GM23338 (cell line): ENCODE measurements at regions not wholly inside any gene's neighbourhood (a gene's known extent, or its start where the extent isn't known, plus 50 kb on each side); places are given as distances from the start of the nearest gene placed in this dataset.

Experiments used
- ATAC-seq: fragments of 200-7000 bp; cut with Tn5 transposase; 3 replicates; pipeline ENCODE4 v1.9.1; 2020
- DNase-seq: peaks from one replicate; pipeline ENCODE4 v3.0.0-alpha.2; 2015; ENCODE audit warnings: low spot score
- H2AFZ ChIP-seq: fragments of 200-600 bp; sonication (generic); 2 replicates; pipeline ENCODE4 v1.8.0; 2016; ENCODE audit warnings: antibody characterized with exemption, mild to moderate bottlenecking, moderate library complexity
- H3F3A ChIP-seq: fragments of 200-600 bp; sonication (generic); replicated peaks from 2 replicates; pipeline ENCODE4 v1.8.0; 2017; ENCODE audit warnings: antibody characterized with exemption, mixed run types, low read depth
- H3K27ac ChIP-seq: fragments of 200-600 bp; sonication (generic); 2 replicates; pipeline ENCODE4 v1.6.1; 2016; ENCODE audit warnings: low read depth
- H3K27me3 ChIP-seq: fragments of 200-600 bp; sonication (generic); 2 replicates; pipeline ENCODE4 v1.8.0; 2016; ENCODE audit warnings: mild to moderate bottlenecking, mixed run types, moderate library complexity; ENCODE audit not compliant: insufficient read depth
- H3K36me3 ChIP-seq: fragments of 200-600 bp; sonication (generic); 2 replicates; pipeline ENCODE4 v1.8.0; 2016; ENCODE audit warnings: mild to moderate bottlenecking; ENCODE audit not compliant: insufficient read depth
- H3K4me1 ChIP-seq: fragments of 200-600 bp; sonication (generic); 2 replicates; pipeline ENCODE4 v1.8.0; 2016; ENCODE audit warnings: mild to moderate bottlenecking, moderate library complexity; ENCODE audit not compliant: insufficient read depth
- H3K4me2 ChIP-seq: fragments of 200-600 bp; sonication (generic); 2 replicates; pipeline ENCODE4 v1.7.1; 2017; ENCODE audit warnings: mixed run types
- H3K4me3 ChIP-seq: fragments of 200-600 bp; sonication (generic); 2 replicates; pipeline ENCODE4 v1.6.1; 2016; ENCODE audit warnings: mixed run types
- H3K79me2 ChIP-seq: fragments of 200-600 bp; sonication (generic); replicated peaks from 2 replicates; pipeline ENCODE4 v1.8.0; 2017; ENCODE audit warnings: mild to moderate bottlenecking; ENCODE audit not compliant: insufficient read depth
- H3K9me2 ChIP-seq: fragments of 200-600 bp; sonication (generic); 2 replicates; pipeline ENCODE4 v1.8.0; 2017; ENCODE audit not compliant: insufficient read depth
- H4K20me1 ChIP-seq: fragments of 200-600 bp; sonication (generic); replicated peaks from 2 replicates; pipeline ENCODE4 v1.8.0; 2017; ENCODE audit warnings: mild to moderate bottlenecking; ENCODE audit not compliant: insufficient read depth
- H3K27ac Mint-ChIP-seq: 2 replicates; pipeline ENCODE4 v1.8.0; 2020; ENCODE audit warnings: inconsistent platforms, mild to moderate bottlenecking, moderate library complexity, mixed read lengths
- H3K27me3 Mint-ChIP-seq: 3 replicates; pipeline ENCODE4 v1.8.0; 2022; ENCODE audit warnings: low read depth, mild to moderate bottlenecking, moderate library complexity, mixed read lengths, inconsistent platforms; ENCODE audit not compliant: insufficient read depth, poor library complexity
- H3K36me3 Mint-ChIP-seq: 3 replicates; pipeline ENCODE4 v1.8.0; 2021; ENCODE audit warnings: low read depth, mild to moderate bottlenecking, inconsistent platforms, moderate library complexity, mixed read lengths
- H3K4me1 Mint-ChIP-seq: 3 replicates; pipeline ENCODE4 v1.8.0; 2020; ENCODE audit warnings: mild to moderate bottlenecking, inconsistent platforms, mixed read lengths
- H3K4me3 Mint-ChIP-seq: 3 replicates; pipeline ENCODE4 v1.8.0; 2021; ENCODE audit warnings: moderate library complexity, mild to moderate bottlenecking, inconsistent platforms, mixed read lengths
- H3K9me3 Mint-ChIP-seq: 3 replicates; pipeline ENCODE4 v1.8.0; 2020; ENCODE audit warnings: moderate library complexity, mild to moderate bottlenecking, inconsistent platforms, mixed read lengths
- CREB1 ChIP-seq: fragments of 250-450 bp; sonication (Bioruptor Pico); IDR thresholded peaks from 2 replicates; pipeline ENCODE4 v1.5.0; 2020; ENCODE audit warnings: low read depth, mild to moderate bottlenecking, moderate library complexity
- CTCF ChIP-seq, 2 experiments: fragments of 200-600 bp in 1 of 2; sonication (generic) in 1 of 2; conservative IDR thresholded peaks; 2 replicates each; pipeline versions ENCODE4 v1.5.1 to v1.6.1; 2016 to 2017; ENCODE audit warnings: antibody characterized with exemption in 2 of 2, low read depth in 2 of 2, mild to moderate bottlenecking in 2 of 2, moderate library complexity in 1 of 2
- EZH2 ChIP-seq: fragments of 200-600 bp; sonication (generic); IDR thresholded peaks from one replicate; pipeline ENCODE4 v1.8.0; 2017; ENCODE audit warnings: antibody characterized with exemption, mild to moderate bottlenecking, low read depth; ENCODE audit not compliant: unreplicated experiment
- EZH2phosphoT487 ChIP-seq: fragments of 200-600 bp; sonication (generic); IDR thresholded peaks from one replicate; pipeline ENCODE4 v1.8.1; 2018; ENCODE audit warnings: antibody characterized with exemption; ENCODE audit not compliant: unreplicated experiment
- JUNB ChIP-seq: IDR thresholded peaks from one replicate; pipeline ENCODE4 v1.6.1; 2016; ENCODE audit warnings: antibody characterized with exemption; ENCODE audit not compliant: unreplicated experiment
- NANOG ChIP-seq: IDR thresholded peaks from 2 replicates; pipeline ENCODE4 v1.6.1; 2016; ENCODE audit warnings: antibody characterized with exemption, borderline replicate concordance
- POLR2AphosphoS5 ChIP-seq: IDR thresholded peaks from 2 replicates; pipeline ENCODE4 v1.6.1; 2016; ENCODE audit warnings: antibody characterized with exemption, low read depth
- REST ChIP-seq: IDR thresholded peaks from one replicate; pipeline ENCODE4 v1.6.1; 2018; ENCODE audit warnings: antibody characterized with exemption; ENCODE audit not compliant: unreplicated experiment
- STAT1 ChIP-seq: IDR thresholded peaks from one replicate; pipeline ENCODE4 v1.6.1; 2016; ENCODE audit warnings: antibody characterized with exemption; ENCODE audit not compliant: unreplicated experiment
- ZNF114 ChIP-seq: fragments of 250-450 bp; sonication (Bioruptor Pico); IDR thresholded peaks from 2 replicates; pipeline ENCODE4 v1.5.0; 2020; ENCODE audit warnings: mild to moderate bottlenecking, moderate library complexity
- ZNF331 ChIP-seq: fragments of 250-450 bp; sonication (Bioruptor Pico); IDR thresholded peaks from 2 replicates; pipeline ENCODE4 v1.5.0; 2020; ENCODE audit warnings: low read depth, mild to moderate bottlenecking, moderate library complexity
- TF ChIP-seq, protein P1 (sequence below): IDR thresholded peaks from 2 replicates; pipeline ENCODE4 v1.6.1; 2016; ENCODE audit warnings: antibody characterized with exemption
- TF ChIP-seq, protein P2 (sequence below): fragments of 250-450 bp; sonication (Bioruptor Pico); IDR thresholded peaks from 2 replicates; pipeline ENCODE4 v1.5.0; 2020; ENCODE audit warnings: mild to moderate bottlenecking, moderate library complexity

DNA sequence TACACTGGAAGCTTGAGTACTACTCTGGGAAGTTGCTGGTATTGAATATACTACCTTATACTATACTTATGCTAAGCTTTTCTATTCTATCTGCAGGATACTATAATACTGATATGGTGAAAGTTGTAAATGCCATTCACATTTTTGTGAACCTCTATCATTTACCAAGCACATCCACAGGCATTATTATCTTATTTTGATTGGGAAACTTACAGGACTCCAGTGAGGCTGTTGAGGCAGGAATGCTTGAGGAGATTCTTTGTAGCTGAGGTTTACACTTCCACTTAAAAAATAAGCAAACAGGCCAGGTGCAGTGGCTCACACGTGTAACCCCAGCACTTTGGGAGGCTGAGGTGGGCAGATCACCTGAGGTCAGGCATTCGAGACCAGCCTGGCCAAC is 442.9 kb downstream of the QKI start:
- TF ChIP-seq STAT1 (no peak), CTCF (conservative IDR thresholded peaks at IDR 0.05; ENCODE audit: low read depth in 2 of 2) (no peak), EZH2 (no peak), JUNB (no peak), ZNF331 (CRISPR knock-in tag) (no peak), EZH2phosphoT487 (no peak), ZNF114 (CRISPR knock-in tag) (no peak), CREB1 (CRISPR knock-in tag) (no peak), REST (no peak), POLR2AphosphoS5 (no peak), NANOG (no peak)
- TF ChIP-seq, protein P1, sequence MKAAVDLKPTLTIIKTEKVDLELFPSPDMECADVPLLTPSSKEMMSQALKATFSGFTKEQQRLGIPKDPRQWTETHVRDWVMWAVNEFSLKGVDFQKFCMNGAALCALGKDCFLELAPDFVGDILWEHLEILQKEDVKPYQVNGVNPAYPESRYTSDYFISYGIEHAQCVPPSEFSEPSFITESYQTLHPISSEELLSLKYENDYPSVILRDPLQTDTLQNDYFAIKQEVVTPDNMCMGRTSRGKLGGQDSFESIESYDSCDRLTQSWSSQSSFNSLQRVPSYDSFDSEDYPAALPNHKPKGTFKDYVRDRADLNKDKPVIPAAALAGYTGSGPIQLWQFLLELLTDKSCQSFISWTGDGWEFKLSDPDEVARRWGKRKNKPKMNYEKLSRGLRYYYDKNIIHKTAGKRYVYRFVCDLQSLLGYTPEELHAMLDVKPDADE, result no peak
- TF ChIP-seq, protein P2, sequence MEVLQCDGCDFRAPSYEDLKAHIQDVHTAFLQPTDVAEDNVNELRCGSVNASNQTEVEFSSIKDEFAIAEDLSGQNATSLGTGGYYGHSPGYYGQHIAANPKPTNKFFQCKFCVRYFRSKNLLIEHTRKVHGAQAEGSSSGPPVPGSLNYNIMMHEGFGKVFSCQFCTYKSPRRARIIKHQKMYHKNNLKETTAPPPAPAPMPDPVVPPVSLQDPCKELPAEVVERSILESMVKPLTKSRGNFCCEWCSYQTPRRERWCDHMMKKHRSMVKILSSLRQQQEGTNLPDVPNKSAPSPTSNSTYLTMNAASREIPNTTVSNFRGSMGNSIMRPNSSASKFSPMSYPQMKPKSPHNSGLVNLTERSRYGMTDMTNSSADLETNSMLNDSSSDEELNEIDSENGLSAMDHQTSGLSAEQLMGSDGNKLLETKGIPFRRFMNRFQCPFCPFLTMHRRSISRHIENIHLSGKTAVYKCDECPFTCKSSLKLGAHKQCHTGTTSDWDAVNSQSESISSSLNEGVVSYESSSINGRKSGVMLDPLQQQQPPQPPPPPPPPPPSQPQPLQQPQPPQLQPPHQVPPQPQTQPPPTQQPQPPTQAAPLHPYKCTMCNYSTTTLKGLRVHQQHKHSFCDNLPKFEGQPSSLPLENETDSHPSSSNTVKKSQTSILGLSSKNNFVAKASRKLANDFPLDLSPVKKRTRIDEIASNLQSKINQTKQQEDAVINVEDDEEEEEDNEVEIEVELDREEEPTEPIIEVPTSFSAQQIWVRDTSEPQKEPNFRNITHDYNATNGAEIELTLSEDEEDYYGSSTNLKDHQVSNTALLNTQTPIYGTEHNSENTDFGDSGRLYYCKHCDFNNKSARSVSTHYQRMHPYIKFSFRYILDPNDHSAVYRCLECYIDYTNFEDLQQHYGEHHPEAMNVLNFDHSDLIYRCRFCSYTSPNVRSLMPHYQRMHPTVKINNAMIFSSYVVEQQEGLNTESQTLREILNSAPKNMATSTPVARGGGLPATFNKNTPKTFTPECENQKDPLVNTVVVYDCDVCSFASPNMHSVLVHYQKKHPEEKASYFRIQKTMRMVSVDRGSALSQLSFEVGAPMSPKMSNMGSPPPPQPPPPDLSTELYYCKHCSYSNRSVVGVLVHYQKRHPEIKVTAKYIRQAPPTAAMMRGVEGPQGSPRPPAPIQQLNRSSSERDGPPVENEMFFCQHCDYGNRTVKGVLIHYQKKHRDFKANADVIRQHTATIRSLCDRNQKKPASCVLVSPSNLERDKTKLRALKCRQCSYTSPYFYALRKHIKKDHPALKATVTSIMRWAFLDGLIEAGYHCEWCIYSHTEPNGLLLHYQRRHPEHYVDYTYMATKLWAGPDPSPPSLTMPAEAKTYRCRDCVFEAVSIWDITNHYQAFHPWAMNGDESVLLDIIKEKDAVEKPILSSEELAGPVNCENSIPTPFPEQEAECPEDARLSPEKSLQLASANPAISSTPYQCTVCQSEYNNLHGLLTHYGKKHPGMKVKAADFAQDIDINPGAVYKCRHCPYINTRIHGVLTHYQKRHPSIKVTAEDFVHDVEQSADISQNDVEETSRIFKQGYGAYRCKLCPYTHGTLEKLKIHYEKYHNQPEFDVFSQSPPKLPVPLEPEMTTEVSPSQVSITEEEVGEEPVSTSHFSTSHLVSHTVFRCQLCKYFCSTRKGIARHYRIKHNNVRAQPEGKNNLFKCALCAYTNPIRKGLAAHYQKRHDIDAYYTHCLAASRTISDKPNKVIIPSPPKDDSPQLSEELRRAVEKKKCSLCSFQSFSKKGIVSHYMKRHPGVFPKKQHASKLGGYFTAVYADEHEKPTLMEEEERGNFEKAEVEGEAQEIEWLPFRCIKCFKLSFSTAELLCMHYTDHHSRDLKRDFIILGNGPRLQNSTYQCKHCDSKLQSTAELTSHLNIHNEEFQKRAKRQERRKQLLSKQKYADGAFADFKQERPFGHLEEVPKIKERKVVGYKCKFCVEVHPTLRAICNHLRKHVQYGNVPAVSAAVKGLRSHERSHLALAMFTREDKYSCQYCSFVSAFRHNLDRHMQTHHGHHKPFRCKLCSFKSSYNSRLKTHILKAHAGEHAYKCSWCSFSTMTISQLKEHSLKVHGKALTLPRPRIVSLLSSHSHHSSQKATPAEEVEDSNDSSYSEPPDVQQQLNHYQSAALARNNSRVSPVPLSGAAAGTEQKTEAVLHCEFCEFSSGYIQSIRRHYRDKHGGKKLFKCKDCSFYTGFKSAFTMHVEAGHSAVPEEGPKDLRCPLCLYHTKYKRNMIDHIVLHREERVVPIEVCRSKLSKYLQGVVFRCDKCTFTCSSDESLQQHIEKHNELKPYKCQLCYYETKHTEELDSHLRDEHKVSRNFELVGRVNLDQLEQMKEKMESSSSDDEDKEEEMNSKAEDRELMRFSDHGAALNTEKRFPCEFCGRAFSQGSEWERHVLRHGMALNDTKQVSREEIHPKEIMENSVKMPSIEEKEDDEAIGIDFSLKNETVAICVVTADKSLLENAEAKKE (CRISPR knock-in tag), result no peak

More for the DNA sequence above, 442.9 kb downstream of the QKI start:
- no peak overlapping the region for H3K27ac Mint-ChIP-seq
- no peak overlapping the region for H2AFZ ChIP-seq
- no peaks in the 10 kb centered on the region for H3K27me3 ChIP-seq
- H3K36me3 Mint-ChIP-seq, result no peaks in the 10 kb centered on the region
- H3K4me3 ChIP-seq, result no peak overlapping the region
- no peaks in the 10 kb centered on the region for H3K79me2 ChIP-seq
- no peaks in the 10 kb centered on the region for H3K9me3 Mint-ChIP-seq
- H3K27me3 Mint-ChIP-seq, result peaks cover 1% of the 10 kb centered on the region
- H3K4me3 Mint-ChIP-seq, result no peak overlapping the region
- no peak for DNase-seq
- 0 out of 2 replicates have a peak, but pooled peaks cover 5% of the 10 kb centered on the region for H3K9me2 ChIP-seq
- ATAC-seq, result no peak
- no peak overlapping the region for H3K27ac ChIP-seq
- no peaks in the 10 kb centered on the region for H3F3A ChIP-seq
- peaks cover 8% of the 10 kb centered on the region; the same call in 2 of the 3 replicates for H3K4me1 Mint-ChIP-seq
- H3K4me2 ChIP-seq, result no peak overlapping the region
- H4K20me1 ChIP-seq, result no peaks in the 10 kb centered on the region
- H3K4me1 ChIP-seq, result peaks cover 5% of the 10 kb centered on the region; the same call in 1 of the 2 replicates
- H3K36me3 ChIP-seq, result no peaks in the 10 kb centered on the region
